H9 (cell line): ENCODE measurements at regions not wholly inside any gene's neighbourhood (a gene's known extent, or its start where the extent isn't known, plus 50 kb on each side); places are given as distances from the start of the nearest gene placed in this dataset.

Source experiments
- DNase-seq: peaks from one replicate; pipeline ENCODE4 v3.0.0-alpha.2; 2017
- H2AFZ ChIP-seq: one replicate; pipeline ENCODE4 v1.6.1; 2013; ENCODE audit warnings: mild to moderate bottlenecking, low read length, control low read depth, moderate library complexity
- H2AK5ac ChIP-seq: 2 replicates; pipeline ENCODE4 v1.6.1; 2013; ENCODE audit warnings: low read length, control low read depth, mixed read lengths; ENCODE audit not compliant: insufficient read length
- H2BK120ac ChIP-seq: one replicate; pipeline ENCODE4 v1.6.1; 2013; ENCODE audit warnings: low read depth, mild to moderate bottlenecking, low read length, control low read depth, inconsistent platforms; ENCODE audit not compliant: poor library complexity, severe bottlenecking
- H2BK12ac ChIP-seq: 2 replicates; pipeline ENCODE4 v1.6.1; 2013; ENCODE audit warnings: low read length, control low read depth, mixed read lengths, low read depth; ENCODE audit not compliant: insufficient read length
- H2BK15ac ChIP-seq: 2 replicates; pipeline ENCODE4 v1.6.1; 2013; ENCODE audit warnings: low read depth, low read length, control low read depth
- H2BK20ac ChIP-seq: one replicate; pipeline ENCODE4 v1.6.1; 2013; ENCODE audit warnings: low read depth, mild to moderate bottlenecking, low read length, control low read depth, inconsistent platforms; ENCODE audit not compliant: poor library complexity, severe bottlenecking
- H2BK5ac ChIP-seq: 2 replicates; pipeline ENCODE4 v1.6.1; 2013; ENCODE audit warnings: low read length, control low read depth, mixed read lengths; ENCODE audit not compliant: insufficient read length
- H3K14ac ChIP-seq: 2 replicates; pipeline ENCODE4 v1.6.1; 2013; ENCODE audit warnings: low read length, control low read depth; ENCODE audit not compliant: insufficient read depth
- H3K18ac ChIP-seq: 2 replicates; pipeline ENCODE4 v1.6.1; 2013; ENCODE audit warnings: low read depth, mild to moderate bottlenecking, mixed read lengths, low read length, control low read depth; ENCODE audit not compliant: insufficient read length
- H3K23ac ChIP-seq: 2 replicates; pipeline ENCODE4 v1.6.1; 2013; ENCODE audit warnings: low read length, control low read depth, mixed read lengths, low read depth; ENCODE audit not compliant: insufficient read length
- H3K23me2 ChIP-seq: 2 replicates; pipeline ENCODE4 v1.6.1; 2013; ENCODE audit warnings: low read depth, mild to moderate bottlenecking, mixed read lengths, low read length, control low read depth; ENCODE audit not compliant: insufficient read length, poor library complexity, severe bottlenecking
- H3K27ac ChIP-seq: 2 replicates; pipeline ENCODE4 v1.5.1; 2013; ENCODE audit warnings: low read length, control low read depth, mixed read lengths, low read depth; ENCODE audit not compliant: insufficient read length
- H3K27me3 ChIP-seq: 2 replicates; pipeline ENCODE4 v1.6.1; 2013; ENCODE audit warnings: low read length, control low read depth, inconsistent platforms; ENCODE audit not compliant: insufficient read depth
- H3K4ac ChIP-seq: 2 replicates; pipeline ENCODE4 v1.6.1; 2013; ENCODE audit warnings: low read depth, mild to moderate bottlenecking, control low read depth, inconsistent platforms, low read length, moderate library complexity
- H3K4me1 ChIP-seq: 2 replicates; pipeline ENCODE4 v1.6.1; 2013; ENCODE audit warnings: low read length, control low read depth, inconsistent platforms; ENCODE audit not compliant: insufficient read depth
- H3K4me2 ChIP-seq: 2 replicates; pipeline ENCODE4 v1.6.1; 2013; ENCODE audit warnings: low read length, control low read depth, mixed read lengths; ENCODE audit not compliant: insufficient read length, insufficient read depth
- H3K56ac ChIP-seq: 2 replicates; pipeline ENCODE4 v1.6.1; 2013; ENCODE audit warnings: low read depth, mild to moderate bottlenecking, mixed read lengths, low read length, control low read depth; ENCODE audit not compliant: insufficient read length
- H3K79me1 ChIP-seq: 2 replicates; pipeline ENCODE4 v1.6.1; 2013; ENCODE audit warnings: low read depth, mild to moderate bottlenecking, moderate library complexity, low read length, control low read depth, inconsistent platforms; ENCODE audit not compliant: insufficient read depth, poor library complexity, severe bottlenecking
- H3K79me2 ChIP-seq: 2 replicates; pipeline ENCODE4 v1.6.1; 2013; ENCODE audit warnings: low read length, control low read depth, inconsistent platforms; ENCODE audit not compliant: insufficient read depth
- H3K9ac ChIP-seq: 2 replicates; pipeline ENCODE4 v1.6.1; 2013; ENCODE audit warnings: low read length, control low read depth, mixed read lengths; ENCODE audit not compliant: insufficient read length; ENCODE audit errors: extremely low read depth
- H3K9me3 ChIP-seq: one replicate; pipeline ENCODE4 v1.6.1; 2013; ENCODE audit warnings: low read depth, low read length, inconsistent platforms; ENCODE audit not compliant: control insufficient read depth
- H3T11ph ChIP-seq: one replicate; pipeline ENCODE4 v1.6.1; 2013; ENCODE audit warnings: mild to moderate bottlenecking, low read length, control low read depth, inconsistent platforms
- H4K20me1 ChIP-seq: one replicate; pipeline ENCODE4 v1.6.1; 2013; ENCODE audit not compliant: control insufficient read depth, insufficient read length, insufficient read depth
- H4K5ac ChIP-seq: 2 replicates; pipeline ENCODE4 v1.6.1; 2013; ENCODE audit warnings: low read depth, mild to moderate bottlenecking, mixed read lengths, low read length, control low read depth; ENCODE audit not compliant: insufficient read length
- H4K8ac ChIP-seq: replicated peaks from 2 replicates; pipeline ENCODE4 v1.6.1; 2013; ENCODE audit warnings: low read length, control low read depth, mixed read lengths, low read depth; ENCODE audit not compliant: insufficient read length
- H4K91ac ChIP-seq: 2 replicates; pipeline ENCODE4 v1.6.1; 2013; ENCODE audit warnings: low read depth, mild to moderate bottlenecking, moderate library complexity, mixed read lengths, low read length, control low read depth; ENCODE audit not compliant: insufficient read length
- H3K27ac Mint-ChIP-seq, 3 experiments: 2 replicates in 2 of 3; 3 replicates in 1 of 3; pipeline ENCODE4 v1.8.0; 2020 to 2021; ENCODE audit warnings: mixed read lengths in 3 of 3, mild to moderate bottlenecking in 1 of 3, moderate library complexity in 1 of 3
- H3K27me3 Mint-ChIP-seq: 2 replicates; pipeline ENCODE4 v1.8.0; 2021; ENCODE audit warnings: low read depth, mild to moderate bottlenecking, moderate library complexity, mixed read lengths
- H3K36me3 Mint-ChIP-seq, 3 experiments: 2 replicates in 2 of 3; 3 replicates in 1 of 3; pipeline ENCODE4 v1.8.0; 2020 to 2021; ENCODE audit warnings: low read depth in 3 of 3, mixed read lengths in 3 of 3; ENCODE audit not compliant: insufficient read depth in 1 of 3
- H3K4me1 Mint-ChIP-seq, 2 experiments: 2 replicates each; pipeline ENCODE4 v1.8.0; 2020; ENCODE audit warnings: mixed read lengths in 2 of 2
- H3K4me3 Mint-ChIP-seq, 2 experiments: 2 replicates in 1 of 2; 3 replicates in 1 of 2; pipeline ENCODE4 v1.8.0; 2020 to 2021; ENCODE audit warnings: mild to moderate bottlenecking in 2 of 2, mixed read lengths in 2 of 2, moderate library complexity in 1 of 2
- H3K9me3 Mint-ChIP-seq, 2 experiments: 2 replicates in 1 of 2; 3 replicates in 1 of 2; pipeline ENCODE4 v1.8.0; 2020; ENCODE audit warnings: mild to moderate bottlenecking in 2 of 2, mixed read lengths in 2 of 2, moderate library complexity in 1 of 2
- CTCF ChIP-seq: fragments of 200-600 bp; sonication (generic); conservative IDR thresholded peaks from 3 replicates; pipeline ENCODE4 v1.8.0; 2021; ENCODE audit warnings: antibody characterized with exemption, mild to moderate bottlenecking
- WGBS: extraction: QIAGEN DNeasy Blood & Tissue Kit; methylation state at CpG from one replicate; pipeline ENCODE4 v1.1.7; 2013; ENCODE audit warnings: missing lambda C conversion rate, low lambda C conversion rate, mixed read lengths; ENCODE audit not compliant: insufficient read length; ENCODE audit errors: extremely low coverage; 5-methylcytosine and 5-hydroxymethylcytosine counted together

GRCh38 chrX:93461060-93461459 lies 212.3 kb downstream of the NAP1L3 start:
- H3K36me3 Mint-ChIP-seq: peaks cover 2 to 7% (median 6%) of the 10 kb centered on the region in 3 experiments; a peak in 5 of 7 replicates
- no peak overlapping the region for H2BK12ac ChIP-seq
- H3K79me2 ChIP-seq: no peaks in the 10 kb centered on the region
- no peaks in the 10 kb centered on the region for H3K27me3 ChIP-seq
- H2AFZ ChIP-seq: no peak overlapping the region
- H3K23me2 ChIP-seq: no peaks in the 10 kb centered on the region
- no peaks in the 10 kb centered on the region for H3K4me1 Mint-ChIP-seq
- DNase-seq: no peak
- no peak overlapping the region for H3K4ac ChIP-seq
- no peaks in the 10 kb centered on the region for H4K20me1 ChIP-seq
- no peaks in the 10 kb centered on the region for H3K4me1 ChIP-seq
- H2AK5ac ChIP-seq: no peak overlapping the region
- H3K4me3 Mint-ChIP-seq: no peak overlapping the region
- no peak overlapping the region for H3K27ac Mint-ChIP-seq
- no peak overlapping the region for H3K9ac ChIP-seq
- no peak overlapping the region for H4K91ac ChIP-seq
- H4K8ac ChIP-seq: no peak overlapping the region
- H4K5ac ChIP-seq: no peak overlapping the region
- no peak overlapping the region for H2BK5ac ChIP-seq
- H3K14ac ChIP-seq: no peak overlapping the region
- H3T11ph ChIP-seq: no peak overlapping the region
- H2BK120ac ChIP-seq: no peak overlapping the region
- no peak overlapping the region for H3K18ac ChIP-seq
- H2BK15ac ChIP-seq: no peak overlapping the region
- H3K27me3 Mint-ChIP-seq: no peaks in the 10 kb centered on the region
- H3K9me3 ChIP-seq: no peaks in the 10 kb centered on the region
- no peak overlapping the region for H3K56ac ChIP-seq
- H3K79me1 ChIP-seq: no peaks in the 10 kb centered on the region
- no CpG with 5 or more reads among the region's 3 CpGs for WGBS
- no peak overlapping the region for H3K23ac ChIP-seq
- H3K4me2 ChIP-seq: no peak overlapping the region
- H2BK20ac ChIP-seq: no peak overlapping the region
- no peak for TF ChIP-seq CTCF
- H3K27ac ChIP-seq: no peak overlapping the region
- H3K9me3 Mint-ChIP-seq: peaks cover 8 to 9% of the 10 kb centered on the region in 2 experiments; a peak in 4 of 5 replicates
